ENCODE measurements at regions not wholly inside any gene's neighbourhood (a gene's known extent, or its start where the extent isn't known, plus 50 kb on each side); places are given as distances from the start of the nearest gene placed in this dataset.

GRCh38 chr2:52429740-52430139, 1337.9 kb upstream of the CHAC2 start:
- no peaks in the 10 kb centered on the region for H4K20me1 ChIP-seq (ENCODE audit: insufficient read depth, low read length)
- no peaks in the 10 kb centered on the region for H3K27me3 ChIP-seq (replicated peaks; ENCODE audit: insufficient read depth, low read length)
- no peaks in the 10 kb centered on the region for H3K4me1 ChIP-seq (ENCODE audit: low read length)
- no peak overlapping the region for H3K9ac ChIP-seq (ENCODE audit: low read length)
- no peaks in the 10 kb centered on the region for H3K36me3 ChIP-seq (replicated peaks; ENCODE audit: insufficient read depth, low read length)
- H3K9me3 ChIP-seq (replicated peaks; ENCODE audit: insufficient read depth, low read length) = no peaks in the 10 kb centered on the region
- no peak overlapping the region for H3K27ac ChIP-seq (ENCODE audit: low read length)
- no peak for DNase-seq
- TF ChIP-seq EZH2phosphoT487 (IDR thresholded peaks at IDR 0.05; ENCODE audit: low read length) (no peak), CTCF (IDR thresholded peaks at IDR 0.05; ENCODE audit: low read length) (no peak), EZH2 (optimal IDR thresholded peaks at IDR 0.05; ENCODE audit: low read depth, low read length) (no peak)
- no peaks in the 10 kb centered on the region for H3F3A ChIP-seq (ENCODE audit: insufficient read depth, low read length)
- no peaks in the 10 kb centered on the region for H3K79me2 ChIP-seq (ENCODE audit: low read length)
- no peak overlapping the region for H2AFZ ChIP-seq (ENCODE audit: low read length)
- no peaks in the 10 kb centered on the region for H3K9me2 ChIP-seq (replicated peaks; ENCODE audit: insufficient read depth, low read length)
- H3K4me2 ChIP-seq (ENCODE audit: low read depth, low read length) = no peak overlapping the region
- no peak overlapping the region for H3K4me3 ChIP-seq (ENCODE audit: low read length)

- no peaks in the 10 kb centered on the region for H3K79me2 ChIP-seq (ENCODE audit: low read length)
- no peak for DNase-seq
- no peak overlapping the region for H3K27ac ChIP-seq (ENCODE audit: low read length)
- H3K4me3 ChIP-seq (ENCODE audit: low read length) = no peak overlapping the region
- no peaks in the 10 kb centered on the region for H4K20me1 ChIP-seq (ENCODE audit: insufficient read depth, low read length)
- no peaks in the 10 kb centered on the region for H3K9me3 ChIP-seq (replicated peaks; ENCODE audit: insufficient read depth, low read length)
- TF ChIP-seq EZH2phosphoT487 (IDR thresholded peaks at IDR 0.05; ENCODE audit: low read length) (no peak), EZH2 (optimal IDR thresholded peaks at IDR 0.05; ENCODE audit: low read depth, low read length) (no peak), CTCF (IDR thresholded peaks at IDR 0.05; ENCODE audit: low read length) (no peak)
- no peak overlapping the region for H3K4me2 ChIP-seq (ENCODE audit: low read depth, low read length)
- no peak overlapping the region for H2AFZ ChIP-seq (ENCODE audit: low read length)
- H3F3A ChIP-seq (ENCODE audit: insufficient read depth, low read length) = no peaks in the 10 kb centered on the region
- no peak overlapping the region for H3K9ac ChIP-seq (ENCODE audit: low read length)
- H3K36me3 ChIP-seq (replicated peaks; ENCODE audit: insufficient read depth, low read length) = no peaks in the 10 kb centered on the region
- no peaks in the 10 kb centered on the region for H3K27me3 ChIP-seq (replicated peaks; ENCODE audit: insufficient read depth, low read length)
- H3K4me1 ChIP-seq (ENCODE audit: low read length) = no peaks in the 10 kb centered on the region
- no peaks in the 10 kb centered on the region for H3K9me2 ChIP-seq (replicated peaks; ENCODE audit: insufficient read depth, low read length)
Measured at GRCh38 chr2:52429171-52429570, 1338.4 kb upstream of the CHAC2 start.

DNA sequence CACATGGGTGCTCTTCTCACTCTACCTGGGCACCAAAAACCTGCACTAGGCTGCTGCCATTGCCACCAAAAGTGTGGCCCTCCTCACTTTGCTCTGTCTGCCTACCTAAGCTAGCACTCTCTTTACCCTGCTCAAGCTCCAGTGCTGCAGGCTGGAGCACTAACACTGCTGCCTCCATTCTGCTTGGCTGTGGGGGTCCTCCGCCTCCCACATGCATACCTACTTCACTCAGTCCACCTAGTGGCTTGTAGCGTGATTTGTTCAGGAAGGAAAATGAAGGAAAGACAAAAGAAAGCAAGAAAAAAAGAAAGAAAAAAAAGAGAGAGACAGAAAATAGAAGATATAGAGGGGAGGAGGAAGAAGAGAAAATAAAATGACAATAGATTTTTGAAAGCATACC, 1339.4 kb upstream of the CHAC2 start:
- Histone ChIP-seq H3F3A (ENCODE audit: insufficient read depth, low read length) (no peaks in the 10 kb centered on the region), H4K20me1 (ENCODE audit: insufficient read depth, low read length) (no peaks in the 10 kb centered on the region), H3K36me3 (replicated peaks; ENCODE audit: insufficient read depth, low read length) (no peaks in the 10 kb centered on the region), H3K4me2 (ENCODE audit: low read depth, low read length) (no peak overlapping the region), H3K9me2 (replicated peaks; ENCODE audit: insufficient read depth, low read length) (no peaks in the 10 kb centered on the region), H3K4me3 (ENCODE audit: low read length) (no peak overlapping the region), H3K9ac (ENCODE audit: low read length) (no peak overlapping the region), H3K9me3 (replicated peaks; ENCODE audit: insufficient read depth, low read length) (no peaks in the 10 kb centered on the region), H3K27ac (ENCODE audit: low read length) (no peak overlapping the region), H3K27me3 (replicated peaks; ENCODE audit: insufficient read depth, low read length) (no peaks in the 10 kb centered on the region), H3K79me2 (ENCODE audit: low read length) (no peaks in the 10 kb centered on the region), H3K4me1 (ENCODE audit: low read length) (no peaks in the 10 kb centered on the region), H2AFZ (ENCODE audit: low read length) (no peak overlapping the region)
- no peak for TF ChIP-seq EZH2phosphoT487 (IDR thresholded peaks at IDR 0.05; ENCODE audit: low read length)
- TF ChIP-seq EZH2 (optimal IDR thresholded peaks at IDR 0.05; ENCODE audit: low read depth, low read length) = no peak
- no peak for TF ChIP-seq CTCF (IDR thresholded peaks at IDR 0.05; ENCODE audit: low read length)
- DNase-seq = no peak
